Uterus (tissue), 3 donors: ENCODE measurements at regions not wholly inside any gene's neighbourhood (a gene's known extent, or its start where the extent isn't known, plus 50 kb on each side); places are given as distances from the start of the nearest gene placed in this dataset.

ENCODE experiments used
- DNase-seq, 2 donors: peaks; one replicate each; pipeline ENCODE4 v3.0.0-alpha.2; 2019 to 2020
- H3K27ac ChIP-seq, 2 donors: fragments of 200-600 bp; sonication (generic); 1 replicate in 1 of 2; 2 replicates in 1 of 2; pipeline ENCODE4 v1.5.1; 2016 to 2018
- H3K27me3 ChIP-seq, 2 donors: fragments of 200-600 bp; sonication (generic); one replicate each; pipeline ENCODE4 v1.5.1; 2018 to 2019; ENCODE audit warnings: control low read depth in 1 of 2
- H3K36me3 ChIP-seq, 2 donors: fragments of 200-600 bp; sonication (generic); one replicate each; pipeline ENCODE4 v1.5.1; 2019; ENCODE audit warnings: control low read depth in 1 of 2
- H3K4me1 ChIP-seq, 2 donors: fragments of 200-600 bp; sonication (generic); one replicate each; pipeline ENCODE4 v1.5.1; 2018 to 2019; ENCODE audit warnings: control low read depth in 1 of 2
- H3K4me3 ChIP-seq, 2 donors: fragments of 200-600 bp; sonication (generic); 1 replicate in 1 of 2; 2 replicates in 1 of 2; pipeline ENCODE4 v1.5.1; 2018 to 2019; ENCODE audit warnings: mild to moderate bottlenecking in 1 of 2
- H3K9me3 ChIP-seq, 2 donors: fragments of 200-600 bp; sonication (generic); one replicate each; pipeline ENCODE4 v1.5.1; 2019; ENCODE audit warnings: control low read depth in 1 of 2
- POLR2A ChIP-seq, 2 donors: fragments of 450-650 bp; IDR thresholded peaks; one replicate each; pipeline ENCODE4 v1.6.1; 2016; ENCODE audit warnings: antibody characterized with exemption in 2 of 2, mild to moderate bottlenecking in 1 of 2, moderate library complexity in 1 of 2
- intact Hi-C: fragments of 100-400 bp; cut with DNase I; formaldehyde crosslinking; loops from one replicate; pipeline ENCODE4 v1.15.1; 2023; ENCODE audit warnings: low total_unique reads
- TF ChIP-seq, protein P1 (sequence below), 4 experiments: fragments of 200-600 bp in 2 of 4; fragments of 450-650 bp in 2 of 4; sonication (generic) in 2 of 4; IDR thresholded peaks; one replicate each; pipeline ENCODE4 v1.5.1; 2016 to 2019; ENCODE audit warnings: antibody characterized with exemption in 4 of 4, mild to moderate bottlenecking in 2 of 4, moderate library complexity in 1 of 4
- donor health status: DM: yes; HTN: yes; CAD: no.

DNA sequence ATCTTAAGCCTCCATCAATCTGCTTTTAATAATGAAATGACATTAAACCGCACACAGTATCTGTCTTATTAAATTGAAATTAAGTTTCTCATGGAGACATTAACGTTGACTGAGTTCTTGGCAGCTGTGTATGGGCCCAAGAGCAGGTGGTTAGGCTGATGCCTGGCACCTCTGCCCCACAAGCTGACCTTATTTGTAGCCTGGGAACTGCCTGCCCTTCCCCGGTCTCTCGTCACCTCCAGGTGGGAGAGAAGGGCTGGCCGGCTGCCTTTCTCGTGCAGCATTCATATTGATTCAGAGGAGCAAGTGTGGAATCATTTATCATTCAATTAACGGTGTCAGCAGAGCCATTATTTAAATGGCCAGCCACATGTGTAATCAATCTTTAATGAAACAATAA is 53.0 kb upstream of the FCN1 start:
- Histone ChIP-seq H3K27me3 (no peaks in the 10 kb centered on the region), H3K36me3 (no peaks in the 10 kb centered on the region), H3K27ac (no peak overlapping the region), H3K9me3 (no peaks in the 10 kb centered on the region), H3K4me1 (no peaks in the 10 kb centered on the region), H3K4me3 (no peak overlapping the region)
- TF ChIP-seq, protein P1, sequence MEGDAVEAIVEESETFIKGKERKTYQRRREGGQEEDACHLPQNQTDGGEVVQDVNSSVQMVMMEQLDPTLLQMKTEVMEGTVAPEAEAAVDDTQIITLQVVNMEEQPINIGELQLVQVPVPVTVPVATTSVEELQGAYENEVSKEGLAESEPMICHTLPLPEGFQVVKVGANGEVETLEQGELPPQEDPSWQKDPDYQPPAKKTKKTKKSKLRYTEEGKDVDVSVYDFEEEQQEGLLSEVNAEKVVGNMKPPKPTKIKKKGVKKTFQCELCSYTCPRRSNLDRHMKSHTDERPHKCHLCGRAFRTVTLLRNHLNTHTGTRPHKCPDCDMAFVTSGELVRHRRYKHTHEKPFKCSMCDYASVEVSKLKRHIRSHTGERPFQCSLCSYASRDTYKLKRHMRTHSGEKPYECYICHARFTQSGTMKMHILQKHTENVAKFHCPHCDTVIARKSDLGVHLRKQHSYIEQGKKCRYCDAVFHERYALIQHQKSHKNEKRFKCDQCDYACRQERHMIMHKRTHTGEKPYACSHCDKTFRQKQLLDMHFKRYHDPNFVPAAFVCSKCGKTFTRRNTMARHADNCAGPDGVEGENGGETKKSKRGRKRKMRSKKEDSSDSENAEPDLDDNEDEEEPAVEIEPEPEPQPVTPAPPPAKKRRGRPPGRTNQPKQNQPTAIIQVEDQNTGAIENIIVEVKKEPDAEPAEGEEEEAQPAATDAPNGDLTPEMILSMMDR (IDR thresholded peaks at IDR 0.05): no peak
- TF ChIP-seq POLR2A (IDR thresholded peaks at IDR 0.05): no peak
- intact Hi-C loops: no loop called here
- DNase-seq: no peak

GRCh38 chr9:134971196-134971595 is 53.5 kb upstream of the FCN1 start:
- H3K27me3 ChIP-seq: no peaks in the 10 kb centered on the region
- DNase-seq: no peak

DNA sequence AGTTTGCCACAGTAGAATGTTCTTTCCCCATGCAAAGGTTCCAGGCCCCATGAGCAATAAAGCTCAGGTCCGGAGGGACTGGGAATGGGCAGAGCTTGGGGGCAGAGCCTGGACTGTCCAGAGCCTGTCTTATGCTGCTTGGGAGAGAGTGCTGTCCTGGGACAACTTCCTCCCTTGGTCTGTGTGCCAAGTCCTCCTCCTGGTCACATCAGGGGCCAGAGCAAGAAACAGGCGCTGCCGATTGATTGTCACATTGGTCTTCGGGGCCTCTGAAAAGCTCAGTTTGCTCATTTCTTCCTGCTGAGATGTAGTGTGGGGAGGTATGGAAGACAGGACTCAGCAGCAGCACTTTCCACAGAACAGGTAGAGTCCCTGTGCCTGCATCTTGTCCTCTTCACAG is 54.0 kb upstream of the FCN1 start:
- no peaks in the 10 kb centered on the region for H3K4me1 ChIP-seq
- H3K36me3 ChIP-seq: no peaks in the 10 kb centered on the region
- no peak overlapping the region for H3K27ac ChIP-seq
- intact Hi-C loops: no loop called here
- DNase-seq: no peak
- no peak for TF ChIP-seq POLR2A (IDR thresholded peaks at IDR 0.05)
- TF ChIP-seq, protein P1 (IDR thresholded peaks at IDR 0.05): no peak
- H3K4me3 ChIP-seq: no peak overlapping the region
- H3K27me3 ChIP-seq: no peaks in the 10 kb centered on the region
- H3K9me3 ChIP-seq: no peaks in the 10 kb centered on the region

More at GRCh38 chr9:134971196-134971595, 53.5 kb upstream of the FCN1 start:
- no peak overlapping the region for H3K27ac ChIP-seq
- no peaks in the 10 kb centered on the region for H3K9me3 ChIP-seq
- H3K4me3 ChIP-seq: no peak overlapping the region
- intact Hi-C loops: no loop called here
- H3K4me1 ChIP-seq: no peaks in the 10 kb centered on the region
- H3K36me3 ChIP-seq: no peaks in the 10 kb centered on the region
- no peak for TF ChIP-seq POLR2A (IDR thresholded peaks at IDR 0.05)
- TF ChIP-seq, protein P1 (IDR thresholded peaks at IDR 0.05): no peak

DNA sequence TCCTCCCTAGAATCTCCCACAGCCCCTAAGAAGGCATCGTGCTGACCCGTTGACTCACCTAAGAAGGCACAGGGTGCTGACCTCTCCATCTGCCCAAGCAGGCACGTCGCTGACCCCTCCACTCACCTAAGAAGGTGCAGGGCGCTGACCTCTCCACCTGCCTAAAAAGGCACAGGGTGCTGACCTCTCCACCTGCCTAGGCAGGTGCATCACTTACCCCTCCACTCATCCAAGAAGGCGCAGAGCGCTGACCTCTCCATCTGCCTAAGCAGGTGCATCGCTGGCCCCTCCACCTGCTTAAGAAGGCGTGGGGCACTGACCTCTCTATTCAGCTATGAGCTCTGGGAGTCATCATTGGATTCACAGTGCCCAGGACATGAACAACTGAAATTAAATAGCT is 54.4 kb upstream of the FCN1 start:
- TF ChIP-seq, protein P1 (IDR thresholded peaks at IDR 0.05): no peak
- TF ChIP-seq POLR2A (IDR thresholded peaks at IDR 0.05): no peak
- Histone ChIP-seq H3K27me3 (no peaks in the 10 kb centered on the region), H3K36me3 (no peaks in the 10 kb centered on the region), H3K27ac (no peak overlapping the region), H3K4me3 (no peak overlapping the region), H3K9me3 (no peaks in the 10 kb centered on the region), H3K4me1 (no peaks in the 10 kb centered on the region)
- intact Hi-C loops: no loop called here
- no peak for DNase-seq

GRCh38 chr9:134975253-134975652 is 57.5 kb upstream of the FCN1 start:
- intact Hi-C loops: no loop called here
- H3K27me3 ChIP-seq: no peaks in the 10 kb centered on the region
- H3K27ac ChIP-seq: no peak overlapping the region
- no peak for DNase-seq
- no peak overlapping the region for H3K4me3 ChIP-seq
- H3K9me3 ChIP-seq: no peaks in the 10 kb centered on the region
- TF ChIP-seq, protein P1 (IDR thresholded peaks at IDR 0.05): no peak
- no peak for TF ChIP-seq POLR2A (IDR thresholded peaks at IDR 0.05)
- no peaks in the 10 kb centered on the region for H3K4me1 ChIP-seq
- H3K36me3 ChIP-seq: no peaks in the 10 kb centered on the region
